ENCODE measurements at regions not wholly inside any gene's neighbourhood (a gene's known extent, or its start where the extent isn't known, plus 50 kb on each side); places are given as distances from the start of the nearest gene placed in this dataset.

DNA sequence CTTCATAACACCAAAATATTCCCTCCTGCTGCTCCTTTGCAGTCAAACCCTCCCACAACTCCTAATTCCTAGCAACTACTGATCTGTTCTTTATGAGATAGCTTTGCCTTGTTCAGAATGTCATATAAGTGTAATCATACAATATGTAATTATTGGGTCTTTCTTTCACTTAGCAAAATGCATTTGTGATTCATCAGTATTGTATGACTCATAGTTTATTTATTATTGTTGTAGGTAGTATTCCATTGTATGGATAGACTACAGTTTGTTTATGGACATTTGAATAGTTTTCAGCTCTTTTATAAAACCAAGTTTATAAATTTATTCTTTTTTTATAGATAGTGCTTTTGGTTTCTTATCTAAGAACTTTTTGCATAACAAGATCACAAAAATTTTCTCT, 468.2 kb upstream of the KIF2A start:
- H3K4me3 ChIP-seq (ENCODE audit: low read depth, low read length): no peak overlapping the region
- in situ Hi-C loops (cut with HindIII; ENCODE audit: low sequenced_read_pairs): no loop called here
- no peak for DNase-seq (ENCODE audit: low read depth)

DNA sequence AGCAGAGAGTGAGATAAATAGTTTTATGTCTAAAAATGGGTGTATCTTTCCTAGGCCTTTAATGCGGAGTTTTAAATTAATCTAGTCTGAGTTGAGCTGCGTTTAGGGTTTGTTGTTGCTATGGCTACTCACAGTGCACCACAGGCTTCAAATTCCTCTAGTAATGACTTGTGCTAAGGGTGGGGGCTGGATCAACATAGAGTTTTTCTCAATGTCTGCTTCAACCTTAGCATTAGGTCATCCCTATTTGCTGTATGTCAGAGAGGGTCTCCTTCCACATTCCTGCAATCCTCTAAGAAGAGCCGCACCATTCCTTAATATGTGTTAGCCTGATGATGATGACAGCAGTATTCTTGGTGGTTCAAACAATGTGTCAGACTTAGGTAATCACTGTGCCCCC, 465.6 kb upstream of the KIF2A start:
- TF ChIP-seq, protein P1, sequence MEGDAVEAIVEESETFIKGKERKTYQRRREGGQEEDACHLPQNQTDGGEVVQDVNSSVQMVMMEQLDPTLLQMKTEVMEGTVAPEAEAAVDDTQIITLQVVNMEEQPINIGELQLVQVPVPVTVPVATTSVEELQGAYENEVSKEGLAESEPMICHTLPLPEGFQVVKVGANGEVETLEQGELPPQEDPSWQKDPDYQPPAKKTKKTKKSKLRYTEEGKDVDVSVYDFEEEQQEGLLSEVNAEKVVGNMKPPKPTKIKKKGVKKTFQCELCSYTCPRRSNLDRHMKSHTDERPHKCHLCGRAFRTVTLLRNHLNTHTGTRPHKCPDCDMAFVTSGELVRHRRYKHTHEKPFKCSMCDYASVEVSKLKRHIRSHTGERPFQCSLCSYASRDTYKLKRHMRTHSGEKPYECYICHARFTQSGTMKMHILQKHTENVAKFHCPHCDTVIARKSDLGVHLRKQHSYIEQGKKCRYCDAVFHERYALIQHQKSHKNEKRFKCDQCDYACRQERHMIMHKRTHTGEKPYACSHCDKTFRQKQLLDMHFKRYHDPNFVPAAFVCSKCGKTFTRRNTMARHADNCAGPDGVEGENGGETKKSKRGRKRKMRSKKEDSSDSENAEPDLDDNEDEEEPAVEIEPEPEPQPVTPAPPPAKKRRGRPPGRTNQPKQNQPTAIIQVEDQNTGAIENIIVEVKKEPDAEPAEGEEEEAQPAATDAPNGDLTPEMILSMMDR (IDR thresholded peaks at IDR 0.05; ENCODE audit: low read depth, low read length, missing control alignments): no peak
- in situ Hi-C loops (cut with HindIII; ENCODE audit: low sequenced_read_pairs): no loop called here
- no peak overlapping the region for H3K4me3 ChIP-seq (ENCODE audit: low read depth, low read length)
- no peak for DNase-seq (ENCODE audit: low read depth)

More for the DNA sequence above, 468.2 kb upstream of the KIF2A start:
- TF ChIP-seq, protein P1 (IDR thresholded peaks at IDR 0.05; ENCODE audit: low read depth, low read length, missing control alignments): no peak

DNA sequence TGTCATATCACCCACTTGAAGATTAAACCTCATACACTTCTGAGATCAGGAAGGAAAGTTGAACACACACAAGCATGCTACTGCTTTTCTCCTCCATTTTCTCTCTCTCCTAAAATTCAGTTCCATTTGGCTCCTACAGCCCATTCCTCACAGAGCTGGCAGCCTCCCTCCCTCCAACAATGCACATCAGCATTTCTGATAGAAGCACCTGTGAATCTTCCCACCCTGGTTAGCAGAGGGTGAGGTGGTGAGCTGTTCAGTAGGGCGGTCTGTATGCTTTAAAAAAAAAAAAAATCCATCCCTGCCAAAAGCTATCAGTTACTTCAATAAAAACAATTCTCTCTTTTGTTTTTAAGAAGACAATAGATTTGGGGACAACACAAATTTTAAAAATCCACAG, 463.2 kb upstream of the KIF2A start:
- no peak for DNase-seq (ENCODE audit: low read depth)
- no peak overlapping the region for H3K4me3 ChIP-seq (ENCODE audit: low read depth, low read length)
- in situ Hi-C loops (cut with HindIII; ENCODE audit: low sequenced_read_pairs): no loop called here
- TF ChIP-seq, protein P1 (IDR thresholded peaks at IDR 0.05; ENCODE audit: low read depth, low read length, missing control alignments): no peak

DNA sequence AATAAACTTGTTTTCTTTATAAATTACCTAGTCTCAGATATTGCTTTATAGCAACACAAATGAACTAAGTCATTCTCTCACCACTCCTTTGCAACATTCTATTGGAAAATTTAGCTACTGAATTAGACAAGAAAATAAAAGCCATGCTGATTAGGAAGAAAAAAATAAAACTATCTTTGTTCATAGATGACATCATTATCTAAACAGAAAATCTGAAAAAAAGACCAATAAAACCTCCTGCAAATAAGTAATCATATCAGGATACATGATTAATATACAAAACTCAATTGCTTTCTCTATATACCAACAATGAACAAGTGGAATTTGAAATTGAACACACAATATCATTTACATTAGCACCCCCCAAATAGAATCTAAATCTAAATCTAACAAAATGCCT, 455.3 kb upstream of the KIF2A start:
- TF ChIP-seq, protein P1 (IDR thresholded peaks at IDR 0.05; ENCODE audit: low read depth, low read length, missing control alignments): no peak
- DNase-seq (ENCODE audit: low read depth): no peak
- no peak overlapping the region for H3K4me3 ChIP-seq (ENCODE audit: low read depth, low read length)
- in situ Hi-C loops (cut with HindIII; ENCODE audit: low sequenced_read_pairs): no loop called here

DNA sequence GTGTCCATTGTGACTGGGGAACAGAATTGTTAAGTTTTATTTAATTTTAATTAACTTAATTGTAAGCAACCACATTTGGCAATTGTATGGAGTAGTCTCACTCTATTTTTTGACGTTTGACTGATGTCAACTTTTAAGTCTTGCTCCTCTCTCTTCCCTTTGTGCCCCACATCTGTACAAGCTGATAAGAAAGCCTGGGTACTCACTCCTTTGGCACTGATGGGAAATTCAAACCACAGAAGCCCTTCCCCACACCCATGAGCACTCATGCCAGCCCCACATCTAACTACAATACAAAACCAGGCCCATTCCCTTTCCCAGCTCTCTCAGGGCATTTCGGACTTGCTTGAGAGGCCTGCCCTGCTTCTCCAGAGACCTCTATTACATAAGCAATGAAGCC, 451.5 kb upstream of the KIF2A start:
- DNase-seq (ENCODE audit: low read depth): no peak
- in situ Hi-C loops (cut with HindIII; ENCODE audit: low sequenced_read_pairs): no loop called here
- no peak overlapping the region for H3K4me3 ChIP-seq (ENCODE audit: low read depth, low read length)
- TF ChIP-seq, protein P1 (IDR thresholded peaks at IDR 0.05; ENCODE audit: low read depth, low read length, missing control alignments): no peak

DNA sequence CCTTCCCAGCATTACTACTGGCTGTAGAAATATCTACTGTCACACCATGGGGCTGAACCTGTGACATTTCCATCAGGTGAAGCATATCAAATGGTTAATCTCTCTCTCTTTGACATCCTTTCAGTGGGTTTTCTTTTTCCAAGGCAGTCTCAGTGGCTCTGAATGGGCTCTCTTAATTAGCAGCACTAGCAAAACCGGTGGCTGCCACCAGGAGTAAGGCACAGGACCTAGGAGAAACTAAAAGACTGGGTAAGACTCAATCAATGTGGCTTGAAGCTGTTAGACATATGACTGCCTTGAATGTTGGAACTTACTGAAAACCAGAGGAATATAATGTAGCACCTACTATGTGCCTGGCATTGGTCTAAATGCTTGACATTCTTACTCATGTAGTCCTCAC, 445.0 kb upstream of the KIF2A start:
- in situ Hi-C loops (cut with HindIII; ENCODE audit: low sequenced_read_pairs): no loop called here
- DNase-seq (ENCODE audit: low read depth): no peak
- TF ChIP-seq, protein P1 (IDR thresholded peaks at IDR 0.05; ENCODE audit: low read depth, low read length, missing control alignments): no peak
- H3K4me3 ChIP-seq (ENCODE audit: low read depth, low read length): no peak overlapping the region

DNA sequence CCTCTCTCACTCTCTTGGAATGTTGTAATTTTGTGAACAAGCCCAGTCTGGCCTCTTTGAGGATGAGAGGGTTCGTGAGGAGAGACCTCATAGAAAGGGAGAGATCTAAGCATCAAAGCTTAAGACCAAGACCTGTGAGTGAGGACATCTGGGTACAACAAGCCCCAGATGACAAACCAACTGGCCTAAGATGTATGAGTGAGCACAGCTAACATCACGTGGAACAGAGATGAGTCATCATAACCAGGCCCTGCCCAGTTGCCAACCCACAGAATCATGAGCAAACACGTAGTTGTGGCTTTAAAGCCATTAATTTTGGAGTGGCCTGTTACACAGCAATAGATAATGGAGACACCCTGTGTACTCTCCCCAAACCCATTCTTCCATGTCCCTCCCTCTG, 439.1 kb upstream of the KIF2A start:
- DNase-seq (ENCODE audit: low read depth): peak; percentile 40
- TF ChIP-seq, protein P1 (IDR thresholded peaks at IDR 0.05; ENCODE audit: low read depth, low read length, missing control alignments): no peak
- no peak overlapping the region for H3K4me3 ChIP-seq (ENCODE audit: low read depth, low read length)
- in situ Hi-C loops (cut with HindIII; ENCODE audit: low sequenced_read_pairs): no loop called here
